GM18867 (cell line): ENCODE measurements at regions not wholly inside any gene's neighbourhood (a gene's known extent, or its start where the extent isn't known, plus 50 kb on each side); places are given as distances from the start of the nearest gene placed in this dataset.
"Not testable (repeated sequence)": the region's sequence is repeated elsewhere in the genome, so short reads cannot be mapped to it uniquely, and the experiment has no call there.

Experiments used
- ATAC-seq: cut with Tn5 transposase; IDR thresholded peaks from one replicate; pipeline ENCODE4 v1.9.1; 2021; ENCODE audit warnings: mild to moderate bottlenecking, moderate library complexity; ENCODE audit not compliant: unreplicated experiment

DNA sequence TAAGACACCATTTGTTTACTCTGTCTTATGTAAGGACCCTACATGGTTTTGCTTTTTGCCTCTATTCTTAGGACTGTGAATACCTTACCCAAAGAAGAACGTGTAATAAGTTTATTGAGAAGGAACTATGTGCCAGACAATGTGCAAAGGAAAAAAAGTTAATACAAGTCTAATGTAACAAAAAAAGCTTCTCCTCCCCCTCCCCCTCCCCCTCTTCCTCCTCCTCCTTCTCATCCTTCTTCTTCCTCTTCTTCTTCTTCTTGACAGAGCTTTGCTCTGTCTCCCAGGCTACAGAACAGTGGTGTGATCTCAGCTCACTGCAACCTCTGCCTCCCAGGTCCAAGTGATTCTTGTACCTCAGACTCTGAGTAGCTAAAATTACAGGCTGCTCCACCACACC lies 50.9 kb upstream of the MITF start:
- ATAC-seq = no peak

DNA sequence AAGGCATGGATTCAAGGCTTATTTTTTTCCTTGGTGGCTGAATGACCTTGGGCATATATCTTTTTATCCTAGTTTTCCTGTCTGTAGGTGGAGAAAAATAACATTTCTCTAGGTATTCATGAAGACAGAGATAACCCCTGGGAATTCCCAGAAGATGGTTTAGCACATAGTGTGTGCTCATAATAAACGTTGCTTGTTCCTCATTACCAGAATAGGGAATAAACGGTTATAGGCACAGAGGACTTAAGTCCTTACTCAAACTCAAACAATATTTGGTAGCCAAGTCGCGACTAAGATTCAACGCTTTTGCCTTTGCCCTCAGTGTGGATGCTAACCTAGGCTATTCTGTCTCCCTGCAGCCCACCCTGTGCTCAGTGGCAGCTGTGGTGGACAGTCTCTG lies 51.6 kb upstream of the MITF start:
- no peak for ATAC-seq

DNA sequence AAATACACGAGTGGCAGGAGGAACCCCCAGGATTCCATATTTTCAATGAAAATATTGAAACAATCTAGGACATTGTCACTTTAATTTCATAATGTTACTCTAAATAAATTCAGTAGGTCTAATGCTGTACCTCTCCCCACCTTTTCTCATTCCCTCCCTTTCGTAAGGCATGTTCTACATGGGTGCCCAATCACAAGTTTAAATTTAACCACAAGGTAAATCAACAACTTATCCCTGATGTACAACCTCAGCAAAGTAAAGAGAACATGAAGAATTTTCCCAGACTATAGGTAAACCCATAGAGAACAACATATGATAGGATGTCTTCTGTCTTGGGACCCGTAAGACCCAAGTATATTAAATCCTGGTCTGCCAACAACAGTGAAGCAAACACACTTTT lies 53.2 kb upstream of the MITF start:
- ATAC-seq = no peak

DNA sequence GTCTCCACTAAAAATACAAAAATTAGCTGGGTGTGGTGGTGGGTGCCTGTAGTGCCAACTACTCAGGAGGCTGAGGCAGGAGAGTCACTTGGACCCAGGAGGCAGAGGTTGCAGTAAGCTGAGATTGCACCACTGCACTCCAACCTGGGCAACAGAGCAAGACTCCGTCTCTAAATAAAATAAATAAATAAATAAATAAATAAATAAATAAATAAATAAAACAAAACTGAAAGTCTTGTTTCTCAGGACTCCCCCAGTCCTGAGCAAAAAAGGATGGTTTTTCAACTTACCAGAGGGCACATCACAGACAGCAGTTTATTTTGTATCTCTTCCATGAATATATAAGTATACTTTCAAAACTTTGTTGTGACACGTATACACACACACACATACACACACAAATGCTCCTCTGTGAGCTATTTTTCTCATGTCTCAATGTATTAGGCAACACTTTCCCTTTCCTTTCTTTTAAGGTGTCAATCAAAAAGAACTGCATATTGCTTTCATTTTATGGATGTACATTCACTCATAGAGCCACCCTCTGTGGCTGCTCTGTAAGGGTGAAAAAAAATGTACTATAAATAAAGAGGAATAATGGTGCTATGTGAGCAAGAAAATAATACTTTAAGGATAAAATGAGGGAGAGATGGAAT lies 54.8 kb upstream of the MITF start:
- ATAC-seq = no peak

DNA sequence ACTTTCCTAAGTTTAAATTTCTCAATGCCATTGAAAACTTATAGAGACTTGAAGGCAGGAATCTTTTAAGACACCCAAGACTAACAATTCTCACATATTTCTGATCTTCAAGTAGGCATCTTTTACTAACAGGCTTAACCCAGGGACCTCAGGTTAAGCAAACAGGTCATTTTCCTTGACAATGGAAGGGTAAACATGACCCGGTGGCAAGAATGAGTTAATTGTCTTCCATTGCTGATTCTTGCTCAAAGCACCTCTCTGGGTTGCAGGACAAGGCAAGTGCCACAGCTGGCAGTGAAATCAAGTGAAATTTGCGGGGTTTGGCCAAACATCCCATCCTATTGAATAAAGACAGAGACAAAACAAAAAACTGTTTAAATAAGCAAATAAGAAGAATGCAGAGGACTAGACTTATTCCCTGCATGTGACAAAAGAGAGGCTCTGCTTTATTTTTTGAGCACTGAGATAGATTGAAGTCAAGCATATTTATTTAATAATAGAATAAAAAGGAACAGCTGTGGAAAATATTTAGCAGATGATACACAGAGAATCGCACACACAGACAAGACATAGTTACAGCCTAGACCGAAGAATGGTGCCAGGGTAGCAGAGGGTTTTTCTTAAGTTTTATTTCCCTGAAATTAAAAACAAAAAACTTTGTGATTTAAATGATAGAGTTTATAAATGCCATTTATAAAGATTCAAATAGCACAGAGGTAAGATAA lies 56.0 kb upstream of the MITF start:
- ATAC-seq = no peak

DNA sequence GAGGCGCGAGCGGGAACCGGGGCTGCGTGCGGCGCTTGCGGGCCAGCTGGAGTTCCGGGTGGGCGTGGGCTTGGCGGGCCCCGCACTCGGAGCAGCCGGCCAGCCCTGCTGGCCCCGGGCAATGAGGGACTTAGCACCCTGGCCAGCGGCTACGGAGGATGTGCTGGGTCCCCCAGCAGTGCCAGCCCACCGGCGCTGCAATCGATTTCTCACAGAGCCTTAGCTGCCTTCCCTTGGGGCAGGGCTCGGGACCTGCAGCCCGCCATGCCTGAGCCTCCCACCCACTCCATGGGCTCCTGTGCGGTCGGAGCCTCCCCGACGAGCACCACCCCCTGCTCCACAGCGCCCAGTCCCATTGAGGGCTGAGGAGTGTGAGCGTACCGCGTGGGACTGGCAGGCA lies 61.8 kb upstream of the MITF start:
- not testable (repeated sequence) for ATAC-seq

DNA sequence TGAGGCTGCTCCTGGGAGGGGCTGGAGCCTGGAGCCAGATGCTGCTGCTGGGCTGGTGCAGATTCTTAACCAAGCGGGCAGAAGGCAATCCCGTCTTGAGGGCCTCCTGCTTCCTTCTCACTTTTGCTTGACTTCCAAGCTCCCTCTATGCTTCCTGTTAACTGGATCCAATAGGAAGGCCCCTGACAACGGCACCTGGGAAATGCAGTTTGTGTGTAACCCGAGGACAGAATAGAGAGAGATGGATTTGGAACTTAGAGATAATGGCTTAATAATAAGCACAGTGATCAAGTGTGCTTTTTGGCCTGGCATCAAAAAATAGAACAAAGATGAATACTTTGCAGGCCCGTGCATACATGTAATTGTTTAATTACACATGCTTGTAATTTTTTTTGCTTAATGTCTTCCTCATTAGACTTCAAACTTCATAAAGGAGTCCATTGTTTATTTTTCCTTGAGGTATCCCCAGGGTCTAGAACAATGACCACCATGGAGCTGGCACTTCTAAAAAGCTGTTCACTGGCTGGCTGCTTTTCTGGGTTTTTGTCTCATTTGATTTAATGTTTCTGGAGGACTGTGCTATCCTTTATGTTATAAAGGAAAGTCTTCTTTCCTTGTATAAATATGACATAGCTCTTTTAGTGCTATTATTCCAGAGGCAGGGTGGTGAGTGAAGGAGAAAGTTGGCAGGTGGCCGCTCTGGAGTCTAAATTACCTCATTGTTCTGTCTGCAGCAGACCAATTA lies 63.3 kb upstream of the MITF start:
- ATAC-seq = no peak

DNA sequence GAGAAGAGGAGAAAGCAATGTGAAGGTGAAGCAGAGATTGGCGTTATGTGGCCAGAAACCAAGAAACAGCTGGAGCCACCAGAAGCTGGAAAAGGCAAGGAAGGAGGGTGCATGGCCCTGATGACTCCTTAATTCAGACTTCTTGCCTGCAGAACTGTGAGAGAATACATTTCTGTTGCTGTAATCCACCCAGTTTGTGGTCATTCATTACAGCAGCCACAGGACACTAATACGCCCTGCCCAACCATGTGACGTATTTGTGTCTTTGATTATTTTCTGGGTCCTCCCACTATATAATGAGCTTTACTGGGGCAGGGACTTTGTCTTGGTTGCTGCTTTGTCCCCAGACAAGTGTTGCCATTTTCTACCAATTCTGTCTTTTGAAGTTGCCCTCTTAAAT lies 64.5 kb upstream of the MITF start:
- ATAC-seq = no peak

DNA sequence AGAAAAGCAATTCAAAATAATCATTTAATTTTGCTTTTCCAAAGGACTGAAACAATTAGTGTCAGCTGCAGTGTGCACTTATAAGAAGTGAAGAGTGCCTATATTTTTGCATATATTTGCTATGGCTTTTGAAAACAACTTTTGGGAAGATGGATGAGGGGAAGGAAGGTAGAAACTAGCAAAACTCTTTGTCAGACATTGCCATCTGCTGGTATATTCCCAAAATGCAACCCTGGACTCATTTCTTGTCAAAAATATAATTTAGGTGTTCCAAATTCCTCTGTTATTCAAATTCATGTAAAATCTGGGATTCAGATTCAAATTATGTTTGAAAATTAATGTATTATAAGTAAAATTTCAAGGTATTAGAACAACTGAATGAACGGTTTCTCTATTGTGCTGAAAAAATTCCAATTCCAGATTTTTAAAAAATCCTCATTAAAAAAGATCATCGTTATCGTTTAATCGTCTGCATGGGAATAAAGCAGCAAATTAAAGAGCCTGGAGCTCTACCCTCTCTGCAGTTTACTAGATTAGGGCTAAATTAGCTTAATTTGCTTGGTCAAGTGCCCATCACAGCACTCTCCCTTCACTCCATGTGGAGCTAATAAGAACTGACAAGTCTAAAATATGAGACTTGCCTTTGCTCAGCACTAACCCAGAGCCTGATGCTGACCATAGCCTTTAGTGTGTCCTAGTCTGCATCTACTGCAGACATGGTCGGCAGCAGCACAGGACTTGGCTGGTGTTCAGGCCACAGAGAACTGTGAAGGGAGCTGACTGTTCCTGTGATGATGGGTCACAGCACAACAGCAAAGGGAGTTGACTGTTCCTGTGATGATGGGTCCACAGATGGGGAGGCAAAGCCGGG lies 67.9 kb upstream of the MITF start:
- ATAC-seq = no peak

DNA sequence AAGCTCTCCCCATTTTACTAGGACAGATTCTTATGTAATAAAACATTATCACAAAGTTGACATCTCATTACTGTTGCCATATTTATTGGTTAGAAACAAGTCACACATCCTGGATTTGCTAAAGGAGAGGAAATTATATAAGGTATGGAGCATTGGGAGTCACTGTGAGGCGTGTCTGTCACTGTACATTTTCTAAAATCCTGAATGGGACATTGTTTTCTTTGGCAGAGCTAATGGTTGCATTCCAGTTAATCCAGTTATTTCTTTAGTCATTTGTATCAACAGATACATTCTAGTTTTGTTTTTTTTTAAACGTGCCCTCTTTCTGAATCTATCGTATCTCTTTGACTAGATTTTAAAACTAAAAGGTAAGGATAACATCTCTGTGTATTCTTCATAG lies 70.2 kb upstream of the MITF start:
- ATAC-seq = no peak

DNA sequence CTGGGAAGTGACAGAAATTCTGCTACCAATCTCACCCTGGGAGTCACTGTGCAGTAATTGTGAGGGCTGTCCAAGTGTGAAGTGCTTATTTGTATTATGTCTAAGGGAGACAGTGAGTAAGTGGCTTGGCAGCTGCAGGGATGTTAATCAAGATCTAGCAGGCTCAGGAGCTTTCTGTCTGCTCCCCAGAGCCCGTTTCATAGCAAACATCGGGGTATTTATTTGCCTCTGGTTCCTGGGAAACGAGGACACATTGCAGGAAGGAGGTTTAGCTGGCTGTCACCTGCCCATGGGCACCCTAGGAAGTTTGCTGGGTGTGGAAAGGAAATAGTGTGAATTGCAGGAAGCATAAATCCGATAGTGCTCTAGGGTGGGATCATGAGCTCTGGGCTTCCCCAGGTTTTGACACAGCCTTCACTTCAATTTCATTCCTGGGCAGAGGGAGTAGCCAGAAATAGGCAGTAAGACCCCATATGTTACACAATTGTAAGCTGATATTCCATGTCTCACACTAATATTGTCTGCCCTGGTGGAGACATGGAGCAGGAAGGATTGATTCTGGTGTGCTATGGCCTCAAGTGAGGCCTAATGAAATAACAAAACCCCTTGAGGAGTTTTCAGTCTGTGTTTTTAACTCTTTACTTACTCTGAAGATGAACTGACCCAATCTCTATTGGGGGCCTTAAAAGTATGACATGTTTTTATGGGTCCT lies 74.1 kb upstream of the MITF start:
- ATAC-seq = no peak

DNA sequence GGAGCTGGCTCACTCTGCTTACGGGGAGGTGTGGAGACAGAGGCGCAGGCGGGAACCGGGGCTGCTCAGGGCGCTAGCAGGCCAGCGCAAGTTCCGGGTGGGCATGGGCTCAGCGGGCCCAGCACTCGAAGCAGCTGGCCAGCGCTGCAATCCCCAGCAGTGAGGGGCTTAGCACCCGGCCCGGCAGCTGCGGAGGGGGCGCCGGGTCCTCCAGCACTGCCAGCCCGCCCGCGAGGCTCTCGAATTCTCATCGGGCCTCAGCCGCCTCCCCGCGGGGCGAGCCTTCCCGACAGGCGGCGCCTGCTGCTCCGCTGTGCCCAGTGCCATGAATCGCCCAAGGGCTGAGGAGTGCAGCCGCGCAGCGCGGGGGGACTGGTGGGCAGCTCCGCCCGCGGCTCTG lies 78.6 kb upstream of the MITF start:
- ATAC-seq = no peak

DNA sequence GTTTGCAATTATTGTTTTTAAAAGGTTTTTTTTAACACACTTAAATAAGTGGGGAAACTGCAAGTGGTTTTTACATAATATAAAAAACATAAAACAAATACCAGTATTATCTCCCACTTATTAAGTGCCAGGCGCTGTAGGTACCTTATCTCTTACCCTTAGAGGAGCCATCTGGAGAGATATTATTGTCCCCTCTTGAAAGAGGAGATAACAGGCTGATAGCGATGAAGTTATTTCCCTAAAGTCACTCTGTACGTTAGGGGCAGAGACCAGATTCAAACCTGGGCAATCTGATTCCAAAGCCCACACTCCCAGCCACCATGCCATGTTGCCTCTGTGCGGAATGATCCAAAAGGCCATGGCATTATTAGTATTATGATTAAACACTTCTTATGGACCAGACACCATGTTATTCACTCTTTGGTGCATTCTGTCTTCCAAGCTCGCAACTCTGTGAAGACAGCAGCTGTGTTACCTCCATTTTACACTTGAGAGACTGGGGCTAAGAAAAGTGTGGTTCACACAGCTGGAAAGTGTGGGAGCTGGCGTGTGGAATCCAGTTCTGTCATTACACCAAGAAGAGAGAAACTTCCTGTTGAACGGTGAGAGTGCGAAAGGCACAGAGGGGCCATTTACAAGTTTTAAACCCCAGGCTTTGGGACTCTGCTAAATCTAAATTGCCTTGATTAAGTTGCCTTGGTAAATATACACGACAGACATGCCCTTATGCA lies 79.9 kb upstream of the MITF start:
- no peak for ATAC-seq

DNA sequence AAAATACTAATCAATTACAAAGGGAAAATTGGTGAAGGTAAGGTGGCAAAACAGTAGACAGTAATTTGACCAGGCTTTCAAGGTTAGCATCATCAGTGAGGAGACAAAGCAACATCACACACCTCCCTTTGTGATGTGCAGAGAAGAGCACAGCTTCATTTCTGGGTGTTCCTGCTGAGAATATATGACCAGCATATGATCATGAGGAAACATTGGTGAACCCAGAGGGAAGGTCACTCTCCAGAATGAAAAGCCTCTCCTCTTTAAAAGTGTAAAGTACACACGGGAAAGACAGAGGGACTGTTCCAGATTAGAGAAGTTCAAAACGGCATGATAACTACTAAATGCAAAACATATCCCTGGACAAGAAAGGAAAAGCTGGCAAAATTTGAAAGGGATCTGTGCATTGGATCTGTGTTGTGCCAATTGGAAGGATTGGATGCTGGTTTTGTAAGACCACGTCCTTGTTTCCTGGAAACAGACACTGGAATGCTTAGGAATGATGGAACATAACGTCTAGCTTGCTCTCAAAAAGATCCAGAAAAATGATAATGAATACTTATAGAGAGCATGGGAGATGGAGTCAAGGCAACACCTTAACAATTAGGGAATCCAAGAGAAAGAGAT lies 80.6 kb upstream of the MITF start:
- no peak for ATAC-seq

DNA sequence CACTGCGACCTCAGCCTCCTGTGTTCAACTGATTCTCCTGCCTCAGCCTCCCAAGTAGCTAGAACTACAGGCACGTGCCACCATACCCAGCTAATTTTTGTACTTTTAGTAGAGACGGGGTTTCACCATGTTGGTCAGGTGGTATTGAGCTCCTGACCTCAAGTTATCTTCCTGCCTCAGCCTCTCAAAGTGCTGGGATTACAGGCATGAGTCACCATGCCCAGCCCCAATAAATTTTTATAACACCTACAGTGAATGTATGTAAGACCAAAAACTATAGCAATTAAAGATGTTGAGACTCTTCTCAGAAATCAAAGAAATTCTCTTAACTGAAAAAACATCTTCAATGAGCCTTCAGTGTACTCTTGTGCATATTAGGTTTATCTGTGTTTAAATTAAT lies 82.2 kb upstream of the MITF start:
- not testable (repeated sequence) for ATAC-seq

DNA sequence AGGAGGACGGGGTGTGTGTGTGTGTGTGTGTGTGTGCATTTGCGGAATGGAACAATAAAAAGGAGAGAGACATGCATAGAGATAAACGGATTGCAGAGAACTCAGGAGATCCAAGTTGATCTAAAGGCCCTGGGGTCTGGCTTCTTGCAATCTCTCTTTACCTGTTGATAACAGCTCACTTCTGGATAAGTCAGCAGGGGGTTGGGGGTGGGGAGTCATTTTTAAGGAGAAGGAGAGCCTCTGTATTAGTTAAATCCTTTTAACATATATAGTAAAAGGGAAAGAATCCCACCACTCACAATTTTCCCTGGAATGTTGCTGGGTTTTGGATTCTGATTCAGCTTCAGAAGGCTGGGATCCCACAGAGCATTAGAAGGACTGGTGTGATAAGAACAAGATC lies 87.5 kb upstream of the MITF start:
- no peak for ATAC-seq

DNA sequence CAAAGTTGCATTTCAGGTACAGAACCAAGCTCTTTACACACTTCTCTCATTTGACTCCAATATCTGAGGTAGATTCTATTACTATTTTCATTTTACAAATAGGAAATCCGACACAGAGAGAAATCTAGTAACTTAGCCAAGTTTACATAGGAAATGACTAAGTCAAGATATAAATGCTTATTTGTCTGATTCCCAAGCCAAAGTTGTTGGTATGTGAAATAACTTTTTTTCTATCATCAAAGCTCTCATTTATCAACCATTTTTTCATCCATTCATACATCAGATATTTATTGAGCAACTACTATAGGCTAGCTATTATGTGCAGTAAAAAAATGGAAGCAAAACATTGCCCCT lies 89.2 kb upstream of the MITF start:
- no peak for ATAC-seq

DNA sequence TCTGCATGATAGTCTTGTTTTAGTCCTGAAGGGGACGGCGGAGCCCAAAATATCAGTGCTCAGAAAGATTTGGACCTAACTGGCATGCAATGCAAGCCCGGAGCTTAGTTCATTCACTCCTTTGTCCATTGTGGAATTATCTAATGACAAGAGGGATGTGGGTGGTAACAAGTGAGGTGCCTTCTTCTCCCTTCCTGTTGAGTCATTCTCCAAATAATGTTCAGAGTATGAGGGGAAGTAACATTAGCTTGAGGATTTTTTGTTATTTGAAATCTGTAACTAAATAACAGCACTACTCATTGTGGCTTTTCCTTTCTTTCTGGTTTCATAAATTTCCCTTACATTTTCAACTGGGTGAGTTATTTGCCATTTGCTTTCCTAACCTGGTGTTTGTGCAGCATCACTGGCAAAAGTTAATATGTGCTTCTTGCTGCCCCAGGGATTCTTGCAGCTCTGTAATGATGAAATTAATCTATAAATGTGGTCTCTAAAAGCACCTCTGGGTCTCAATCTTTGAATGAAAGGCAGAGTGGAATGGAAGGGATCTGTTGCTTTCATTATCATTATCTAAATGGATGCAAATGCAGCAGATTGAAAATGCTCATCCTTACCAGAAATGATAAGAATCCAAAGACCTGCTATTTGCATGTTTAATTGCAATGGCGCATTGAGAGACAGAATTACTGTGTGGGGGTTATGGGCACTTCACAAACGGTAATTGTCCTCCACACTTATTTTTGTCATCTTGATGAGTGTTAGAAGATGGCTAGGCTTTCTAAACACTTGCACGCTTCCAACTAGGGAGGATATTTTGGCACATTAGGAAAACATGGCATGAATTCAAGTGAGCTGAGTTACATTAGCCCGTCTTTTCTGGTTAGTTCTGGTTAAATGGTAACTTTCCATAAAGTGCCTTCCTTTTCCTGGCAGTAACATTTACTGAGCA lies 89.9 kb upstream of the MITF start:
- no peak for ATAC-seq
